Nephron (organoid): ENCODE measurements at regions not wholly inside any gene's neighbourhood (a gene's known extent, or its start where the extent isn't known, plus 50 kb on each side); places are given as distances from the start of the nearest gene placed in this dataset.

ENCODE experiments used
- H3K27ac Mint-ChIP-seq, 3 experiments: 2 replicates each; pipeline ENCODE4 v1.8.0; 2020; ENCODE audit warnings: mixed read lengths in 3 of 3, mild to moderate bottlenecking in 2 of 3, moderate library complexity in 1 of 3
- H3K27me3 Mint-ChIP-seq: 2 replicates; pipeline ENCODE4 v1.8.0; 2021; ENCODE audit warnings: low read depth, mild to moderate bottlenecking, moderate library complexity, mixed read lengths
- H3K36me3 Mint-ChIP-seq: 2 replicates; pipeline ENCODE4 v1.8.0; 2020; ENCODE audit warnings: low read depth, mixed read lengths
- H3K4me1 Mint-ChIP-seq: 2 replicates; pipeline ENCODE4 v1.8.0; 2020; ENCODE audit warnings: mixed read lengths
- H3K4me3 Mint-ChIP-seq, 3 experiments: 2 replicates each; pipeline ENCODE4 v1.8.0; 2020; ENCODE audit warnings: mild to moderate bottlenecking in 3 of 3, mixed read lengths in 3 of 3, moderate library complexity in 2 of 3
- H3K9me3 Mint-ChIP-seq: 2 replicates; pipeline ENCODE4 v1.8.0; 2020; ENCODE audit warnings: mixed read lengths
- CTCF ChIP-seq, 3 experiments: fragments of 200-600 bp; sonication (generic); IDR thresholded peaks; one replicate each; pipeline ENCODE4 v1.5.0; 2021; ENCODE audit warnings: antibody characterized with exemption in 3 of 3; ENCODE audit not compliant: unreplicated experiment in 3 of 3

- H3K4me1 Mint-ChIP-seq = no peaks in the 10 kb centered on the region
- no peaks in the 10 kb centered on the region for H3K36me3 Mint-ChIP-seq
- no peak overlapping the region for H3K27ac Mint-ChIP-seq
- no peak overlapping the region for H3K4me3 Mint-ChIP-seq
- no peak for TF ChIP-seq CTCF (IDR thresholded peaks at IDR 0.05; ENCODE audit: unreplicated experiment in 3 of 3)
- H3K27me3 Mint-ChIP-seq = peaks cover 22% of the 10 kb centered on the region
- no peaks in the 10 kb centered on the region for H3K9me3 Mint-ChIP-seq
Measured at GRCh38 chr9:135387976-135388375, 91.6 kb upstream of the PPP1R26 start.

DNA sequence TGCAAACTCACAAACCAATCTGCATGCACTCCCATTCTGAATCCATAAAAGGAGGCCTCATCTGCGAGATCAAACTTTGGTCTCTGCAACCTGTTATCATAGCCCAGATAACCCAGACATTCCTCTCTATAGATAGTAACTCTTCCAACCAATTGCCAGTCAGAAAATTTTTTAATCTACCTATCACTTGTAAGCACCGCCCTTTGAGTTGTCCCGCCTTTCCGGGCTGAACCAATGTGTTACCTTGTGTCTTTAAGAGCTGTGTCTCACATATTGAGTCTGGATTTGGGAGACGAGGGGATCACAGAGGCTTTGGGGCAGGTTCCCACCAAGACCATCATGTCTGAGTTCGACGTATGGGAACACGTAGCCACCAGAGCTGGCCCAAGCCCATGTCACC, 91.1 kb upstream of the PPP1R26 start:
- no peaks in the 10 kb centered on the region for H3K4me1 Mint-ChIP-seq
- TF ChIP-seq CTCF (IDR thresholded peaks at IDR 0.05; ENCODE audit: unreplicated experiment in 3 of 3) = no peak
- peaks cover 20% of the 10 kb centered on the region for H3K27me3 Mint-ChIP-seq
- no peaks in the 10 kb centered on the region for H3K9me3 Mint-ChIP-seq
- H3K36me3 Mint-ChIP-seq = no peaks in the 10 kb centered on the region
- no peak overlapping the region for H3K4me3 Mint-ChIP-seq
- H3K27ac Mint-ChIP-seq = no peak overlapping the region

DNA sequence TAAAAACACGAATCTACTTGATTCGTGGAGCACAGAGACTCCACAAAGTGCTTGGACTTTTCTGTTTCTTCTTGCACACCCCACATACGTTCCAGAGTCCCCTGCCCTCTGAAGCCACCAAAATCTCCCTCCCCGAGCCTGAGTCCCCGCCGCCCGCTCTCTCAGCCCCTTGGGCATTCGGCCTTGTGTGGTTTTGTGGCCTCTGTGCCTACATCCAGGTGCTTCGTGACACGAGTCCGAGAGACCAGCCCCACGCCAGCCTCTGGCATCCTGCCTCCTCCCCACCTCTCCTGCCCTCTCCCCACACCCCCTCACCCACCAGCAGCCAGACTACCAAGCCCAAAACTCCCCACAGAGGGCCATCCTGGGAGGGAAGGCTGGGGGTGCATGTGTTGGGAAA, 87.8 kb upstream of the PPP1R26 start:
- no peak overlapping the region for H3K4me3 Mint-ChIP-seq
- no peak for TF ChIP-seq CTCF (IDR thresholded peaks at IDR 0.05; ENCODE audit: unreplicated experiment in 3 of 3)

GRCh38 chr9:135392511-135392910, 87.1 kb upstream of the PPP1R26 start:
- no peaks in the 10 kb centered on the region for H3K4me1 Mint-ChIP-seq
- H3K27ac Mint-ChIP-seq = no peak overlapping the region
- H3K27me3 Mint-ChIP-seq = peaks cover 18% of the 10 kb centered on the region
- TF ChIP-seq CTCF (IDR thresholded peaks at IDR 0.05; ENCODE audit: unreplicated experiment in 3 of 3) = no peak
- no peaks in the 10 kb centered on the region for H3K36me3 Mint-ChIP-seq
- H3K4me3 Mint-ChIP-seq = no peak overlapping the region
- H3K9me3 Mint-ChIP-seq = peaks cover 9% of the 10 kb centered on the region

More for the DNA sequence above, 87.8 kb upstream of the PPP1R26 start:
- Mint-ChIP-seq H3K36me3 (no peaks in the 10 kb centered on the region), H3K27me3 (peaks cover 18% of the 10 kb centered on the region), H3K27ac (no peak overlapping the region), H3K4me1 (no peaks in the 10 kb centered on the region), H3K9me3 (peaks cover 9% of the 10 kb centered on the region)

GRCh38 chr9:135394131-135394530, 85.5 kb upstream of the PPP1R26 start:
- Mint-ChIP-seq H3K4me1 (no peaks in the 10 kb centered on the region), H3K27ac (no peak overlapping the region), H3K4me3 (no peak overlapping the region), H3K27me3 (peaks cover 18% of the 10 kb centered on the region), H3K9me3 (peaks cover 9% of the 10 kb centered on the region), H3K36me3 (no peaks in the 10 kb centered on the region)
- TF ChIP-seq CTCF (IDR thresholded peaks at IDR 0.05; ENCODE audit: unreplicated experiment in 3 of 3) = no peak

DNA sequence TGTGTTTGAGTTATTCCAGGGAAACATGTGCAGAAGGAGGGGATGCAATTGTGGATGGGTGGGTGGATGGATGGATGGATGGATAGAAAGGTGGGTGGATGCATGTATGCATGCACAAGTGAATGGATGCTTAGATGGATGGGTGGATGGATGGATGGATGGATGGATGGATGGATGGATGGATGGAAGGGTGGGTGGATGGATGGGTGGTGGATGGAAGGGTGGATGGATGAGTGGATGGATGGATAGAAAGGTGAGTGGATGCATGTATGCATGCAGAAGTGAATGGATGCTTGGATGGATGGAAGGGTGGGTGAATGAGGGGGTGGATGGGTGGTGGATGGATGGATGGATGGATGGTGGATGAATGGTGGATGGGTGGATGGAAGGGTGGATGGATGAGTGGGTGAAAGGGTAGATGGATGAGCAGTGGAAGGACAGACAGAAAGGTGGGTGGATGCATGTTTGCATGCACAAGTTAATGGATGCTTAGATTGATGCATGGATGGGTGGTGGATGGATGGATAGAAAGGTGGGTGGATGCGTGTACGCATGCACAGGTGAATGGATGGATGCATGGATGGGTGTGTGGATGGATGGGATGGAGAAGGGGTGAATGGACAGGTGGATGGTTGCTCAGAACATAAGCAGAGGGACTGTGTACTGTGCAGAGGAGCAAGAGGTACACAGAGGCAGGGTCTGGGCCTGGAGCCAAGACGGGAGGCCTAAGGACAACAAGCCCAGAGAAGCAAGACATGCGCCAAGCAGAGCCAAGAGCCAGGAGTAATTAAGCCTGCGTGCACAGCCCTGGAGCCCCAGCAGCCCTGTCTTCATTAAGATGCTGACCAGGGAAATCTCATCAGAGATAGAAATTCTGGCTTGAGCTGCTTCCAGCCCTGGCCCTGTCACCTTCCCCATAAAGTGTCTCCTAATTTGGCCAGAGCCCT, 84.6 kb upstream of the PPP1R26 start:
- no peak for TF ChIP-seq CTCF (IDR thresholded peaks at IDR 0.05; ENCODE audit: unreplicated experiment in 3 of 3)
- Mint-ChIP-seq H3K4me1 (no peaks in the 10 kb centered on the region), H3K4me3 (no peak overlapping the region), H3K9me3 (peaks cover 9% of the 10 kb centered on the region), H3K27ac (no peak overlapping the region), H3K27me3 (peaks cover 15% of the 10 kb centered on the region), H3K36me3 (no peaks in the 10 kb centered on the region)
